PC-3 (cell line): ENCODE measurements at regions not wholly inside any gene's neighbourhood (a gene's known extent, or its start where the extent isn't known, plus 50 kb on each side); places are given as distances from the start of the nearest gene placed in this dataset.

Experiments
- CTCF ChIP-seq: fragments of 300-600 bp; sonication (generic); conservative IDR thresholded peaks from 2 replicates; pipeline ENCODE4 v1.5.1; 2017; ENCODE audit warnings: antibody characterized with exemption, low read depth, mild to moderate bottlenecking, low read length
- EZH2 ChIP-seq: fragments of 300-600 bp; sonication (generic); IDR thresholded peaks from one replicate; pipeline ENCODE4 v1.6.1; 2017; ENCODE audit warnings: antibody characterized with exemption, mild to moderate bottlenecking, low read length; ENCODE audit not compliant: unreplicated experiment

- no peak for TF ChIP-seq CTCF
- TF ChIP-seq EZH2, result no peak
These were observed 274.5 kb upstream of the LRIG3 start for GRCh38 chr12:59194794-59195193.
